ENCODE measurements at regions not wholly inside any gene's neighbourhood (a gene's known extent, or its start where the extent isn't known, plus 50 kb on each side); places are given as distances from the start of the nearest gene placed in this dataset.

- no peak for TF ChIP-seq OSR1 (CRISPR knock-in tag; IDR thresholded peaks at IDR 0.05)
- TF ChIP-seq PATZ1 (CRISPR knock-in tag; IDR thresholded peaks at IDR 0.05; ENCODE audit: borderline replicate concordance), result no peak
- no peak for TF ChIP-seq ARNTL (CRISPR knock-in tag; IDR thresholded peaks at IDR 0.05; ENCODE audit: borderline replicate concordance, low read depth)
- no peak for TF ChIP-seq TCF4 (CRISPR knock-in tag; IDR thresholded peaks at IDR 0.05; ENCODE audit: borderline replicate concordance)
- TF ChIP-seq ESRRG (CRISPR knock-in tag; IDR thresholded peaks at IDR 0.05), result no peak
- TF ChIP-seq CREB5 (CRISPR knock-in tag; IDR thresholded peaks at IDR 0.05; ENCODE audit: low read depth), result no peak
- no peak for TF ChIP-seq CSDC2 (CRISPR knock-in tag; IDR thresholded peaks at IDR 0.05)
- TF ChIP-seq ZNF565 (CRISPR knock-in tag; conservative IDR thresholded peaks at IDR 0.05; ENCODE audit: low read depth), result no peak
Measured at GRCh38 chrX:134137341-134137740, 99.6 kb upstream of the CCDC160 start.
